Inferior parietal cortex (tissue), 1 donor: ENCODE measurements at regions not wholly inside any gene's neighbourhood (a gene's known extent, or its start where the extent isn't known, plus 50 kb on each side); places are given as distances from the start of the nearest gene placed in this dataset.

Experiments used
- DNase-seq: peaks from one replicate; pipeline ENCODE4 v3.0.0-alpha.2; 2016; ENCODE audit errors: extremely low spot score

GRCh38 chr12:77777274-77777673 is 53.4 kb upstream of the NAV3 start:
- no peak for DNase-seq

GRCh38 chr12:77774761-77775160 is 55.9 kb upstream of the NAV3 start:
- DNase-seq: no peak

GRCh38 chr12:77772676-77773298 is 57.9 kb upstream of the NAV3 start:
- DNase-seq: no peak

GRCh38 chr12:77768558-77768957 is 62.1 kb upstream of the NAV3 start:
- no peak for DNase-seq

- no peak for DNase-seq
These were observed 62.8 kb upstream of the NAV3 start for GRCh38 chr12:77767756-77768343.

GRCh38 chr12:77767335-77767734 is 63.4 kb upstream of the NAV3 start:
- no peak for DNase-seq

- DNase-seq: no peak
These were observed 64.5 kb upstream of the NAV3 start for GRCh38 chr12:77766224-77766623.

- DNase-seq: no peak
These were observed 69.4 kb upstream of the NAV3 start for GRCh38 chr12:77761286-77761685.

- no peak for DNase-seq
These were observed 70.2 kb upstream of the NAV3 start for GRCh38 chr12:77760271-77761025.

GRCh38 chr12:77754086-77754485 is 76.6 kb upstream of the NAV3 start:
- DNase-seq: no peak

- no peak for DNase-seq
These were observed 78.8 kb upstream of the NAV3 start for GRCh38 chr12:77751939-77752338.

- no peak for DNase-seq
These were observed 84.6 kb upstream of the NAV3 start for GRCh38 chr12:77746096-77746495.

GRCh38 chr12:77745624-77746023 is 85.1 kb upstream of the NAV3 start:
- no peak for DNase-seq

- no peak for DNase-seq
These were observed 88.1 kb upstream of the NAV3 start for GRCh38 chr12:77742631-77743030.

GRCh38 chr12:77741974-77742517 is 88.6 kb upstream of the NAV3 start:
- no peak for DNase-seq

- no peak for DNase-seq
These were observed 94.3 kb upstream of the NAV3 start for GRCh38 chr12:77736219-77736965.

GRCh38 chr12:77734214-77734883 is 96.3 kb upstream of the NAV3 start:
- no peak for DNase-seq

GRCh38 chr12:77728018-77728417 is 102.7 kb upstream of the NAV3 start:
- no peak for DNase-seq

- no peak for DNase-seq
These were observed 103.2 kb upstream of the NAV3 start for GRCh38 chr12:77727442-77728001.

GRCh38 chr12:77725611-77726010 is 105.1 kb upstream of the NAV3 start:
- no peak for DNase-seq

GRCh38 chr12:77724367-77724957 is 106.2 kb upstream of the NAV3 start:
- peak; percentile 29 for DNase-seq
